ENCODE measurements at regions not wholly inside any gene's neighbourhood (a gene's known extent, or its start where the extent isn't known, plus 50 kb on each side); places are given as distances from the start of the nearest gene placed in this dataset.
"Not testable (repeated sequence)": the region's sequence is repeated elsewhere in the genome, so short reads cannot be mapped to it uniquely, and the experiment has no call there.

DNA sequence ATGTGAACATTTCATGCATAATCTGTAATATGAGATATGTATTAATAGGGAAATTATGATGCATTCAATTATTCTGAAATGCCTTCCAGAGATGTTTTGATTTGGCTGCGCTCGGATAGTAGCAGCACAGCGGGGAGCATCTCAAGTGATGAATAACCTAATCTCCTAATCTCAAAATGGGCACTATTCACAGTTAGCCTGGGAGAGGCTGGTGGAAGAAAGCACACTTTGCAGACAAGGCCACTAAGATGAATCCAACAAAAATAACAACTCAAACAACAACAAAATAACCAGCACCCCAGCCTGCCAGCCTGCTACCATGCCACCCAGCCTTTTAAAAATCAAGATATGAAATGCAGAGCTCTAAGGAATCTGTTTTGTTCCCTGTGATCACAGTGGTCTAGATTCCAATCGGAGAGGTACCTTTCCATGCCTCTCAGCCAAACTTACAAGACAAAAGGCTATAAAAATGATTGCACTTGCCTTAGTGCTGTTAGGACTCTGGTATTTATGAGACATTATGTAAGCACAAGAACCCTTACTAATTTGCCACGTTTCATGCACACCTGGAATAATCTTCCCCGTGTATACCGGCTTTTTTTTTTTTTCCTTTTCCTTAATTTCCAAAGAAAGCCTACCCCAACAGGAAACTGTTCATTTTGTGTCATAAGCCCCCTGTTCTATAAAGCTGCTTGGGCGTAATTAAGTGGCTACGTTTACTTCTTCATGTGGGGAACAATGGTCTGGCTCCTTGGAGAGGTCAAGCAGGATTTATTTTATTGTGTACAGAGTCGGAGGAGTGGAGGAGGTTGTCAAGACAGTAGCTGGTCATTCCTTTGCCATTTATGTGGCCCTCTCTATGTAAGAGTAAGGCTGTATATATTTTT is 526.9 kb upstream of the FANCL start:
- TF ChIP-seq, protein P1, sequence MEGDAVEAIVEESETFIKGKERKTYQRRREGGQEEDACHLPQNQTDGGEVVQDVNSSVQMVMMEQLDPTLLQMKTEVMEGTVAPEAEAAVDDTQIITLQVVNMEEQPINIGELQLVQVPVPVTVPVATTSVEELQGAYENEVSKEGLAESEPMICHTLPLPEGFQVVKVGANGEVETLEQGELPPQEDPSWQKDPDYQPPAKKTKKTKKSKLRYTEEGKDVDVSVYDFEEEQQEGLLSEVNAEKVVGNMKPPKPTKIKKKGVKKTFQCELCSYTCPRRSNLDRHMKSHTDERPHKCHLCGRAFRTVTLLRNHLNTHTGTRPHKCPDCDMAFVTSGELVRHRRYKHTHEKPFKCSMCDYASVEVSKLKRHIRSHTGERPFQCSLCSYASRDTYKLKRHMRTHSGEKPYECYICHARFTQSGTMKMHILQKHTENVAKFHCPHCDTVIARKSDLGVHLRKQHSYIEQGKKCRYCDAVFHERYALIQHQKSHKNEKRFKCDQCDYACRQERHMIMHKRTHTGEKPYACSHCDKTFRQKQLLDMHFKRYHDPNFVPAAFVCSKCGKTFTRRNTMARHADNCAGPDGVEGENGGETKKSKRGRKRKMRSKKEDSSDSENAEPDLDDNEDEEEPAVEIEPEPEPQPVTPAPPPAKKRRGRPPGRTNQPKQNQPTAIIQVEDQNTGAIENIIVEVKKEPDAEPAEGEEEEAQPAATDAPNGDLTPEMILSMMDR (conservative IDR thresholded peaks at IDR 0.05; ENCODE audit: control insufficient read depth, insufficient read depth, low read depth, low read length): no peak
- no peak overlapping the region for H3K4me3 ChIP-seq (ENCODE audit: control insufficient read depth, low read depth, low read length)

GRCh38 chr2:58764338-58765104 is 523.4 kb upstream of the FANCL start:
- no peak overlapping the region for H3K4me3 ChIP-seq (ENCODE audit: control insufficient read depth, low read depth, low read length)
- TF ChIP-seq, protein P1 (conservative IDR thresholded peaks at IDR 0.05; ENCODE audit: control insufficient read depth, insufficient read depth, low read depth, low read length): no peak
- DNase-seq (ENCODE audit: low read depth): no peak

More for the DNA sequence above, 526.9 kb upstream of the FANCL start:
- DNase-seq (ENCODE audit: low read depth): no peak

GRCh38 chr2:58762176-58762781 is 521.2 kb upstream of the FANCL start:
- TF ChIP-seq, protein P1 (conservative IDR thresholded peaks at IDR 0.05; ENCODE audit: control insufficient read depth, insufficient read depth, low read depth, low read length): peak; percentile 44
- DNase-seq (ENCODE audit: low read depth): peak; percentile 39
- no peak overlapping the region for H3K4me3 ChIP-seq (ENCODE audit: control insufficient read depth, low read depth, low read length)

- no peak for DNase-seq (ENCODE audit: low read depth)
- TF ChIP-seq, protein P1 (conservative IDR thresholded peaks at IDR 0.05; ENCODE audit: control insufficient read depth, insufficient read depth, low read depth, low read length): no peak
These were observed 516.8 kb upstream of the FANCL start for GRCh38 chr2:58757971-58758370.

DNA sequence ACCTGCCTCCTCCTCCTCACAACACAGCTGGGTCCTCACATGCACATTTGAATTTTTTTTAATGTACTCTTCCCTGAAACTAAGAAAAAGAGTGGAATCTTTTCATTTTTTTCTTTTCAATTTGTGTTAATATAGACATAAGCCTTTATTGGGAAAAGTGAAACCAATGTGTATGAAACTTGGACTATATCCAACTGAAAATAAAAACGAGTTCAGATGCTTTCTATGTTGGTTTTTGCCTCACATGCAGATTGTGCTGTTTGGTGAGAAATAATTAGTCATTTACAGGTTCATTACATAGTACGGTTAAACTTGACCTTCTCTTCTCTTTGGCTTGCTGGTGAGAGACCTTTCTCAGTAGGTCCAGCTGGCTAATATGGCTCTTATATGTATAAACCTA is 515.2 kb upstream of the FANCL start:
- TF ChIP-seq, protein P1 (conservative IDR thresholded peaks at IDR 0.05; ENCODE audit: control insufficient read depth, insufficient read depth, low read depth, low read length): no peak
- no peak for DNase-seq (ENCODE audit: low read depth)

More at GRCh38 chr2:58757971-58758370, 516.8 kb upstream of the FANCL start:
- H3K4me3 ChIP-seq (ENCODE audit: control insufficient read depth, low read depth, low read length): no peak overlapping the region

GRCh38 chr2:58752507-58752906 is 511.4 kb upstream of the FANCL start:
- DNase-seq (ENCODE audit: low read depth); H3K4me3 ChIP-seq (ENCODE audit: control insufficient read depth, low read depth, low read length): not testable (repeated sequence)

More for the DNA sequence above, 515.2 kb upstream of the FANCL start:
- H3K4me3 ChIP-seq (ENCODE audit: control insufficient read depth, low read depth, low read length): no peak overlapping the region

DNA sequence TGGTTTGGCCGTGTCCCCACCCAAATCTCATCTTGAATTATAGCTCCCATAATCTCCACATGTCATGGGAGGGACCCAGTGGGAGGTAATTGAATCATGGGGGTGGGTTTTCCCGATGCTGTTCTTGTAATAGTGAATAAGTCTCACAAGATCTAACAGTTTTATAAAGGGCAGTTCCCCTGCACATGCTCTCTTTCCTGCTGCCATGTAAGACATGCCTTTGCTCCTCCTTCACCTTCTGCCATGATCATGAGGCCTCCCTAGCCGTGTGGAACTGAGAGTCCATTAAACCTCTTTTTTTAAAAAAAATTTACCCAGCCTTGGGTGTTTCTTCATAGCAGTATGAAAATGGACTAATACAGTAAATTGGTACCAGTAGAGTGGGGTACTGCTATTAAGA is 510.6 kb upstream of the FANCL start:
- not testable (repeated sequence) for DNase-seq (ENCODE audit: low read depth); H3K4me3 ChIP-seq (ENCODE audit: control insufficient read depth, low read depth, low read length)
